Fibroblast of pulmonary artery (primary cell): ENCODE measurements at regions not wholly inside any gene's neighbourhood (a gene's known extent, or its start where the extent isn't known, plus 50 kb on each side); places are given as distances from the start of the nearest gene placed in this dataset.
"Not testable (repeated sequence)": the region's sequence is repeated elsewhere in the genome, so short reads cannot be mapped to it uniquely, and the experiment has no call there.

Experiments
- DNase-seq: peaks from one replicate; pipeline ENCODE4 v3.0.0-alpha.2; 2010; ENCODE audit warnings: low read depth
- H3K4me3 ChIP-seq: replicated peaks from 2 replicates; pipeline ENCODE4 v1.5.1; 2011; ENCODE audit warnings: low read depth, mild to moderate bottlenecking, control low read depth, low read length, moderate library complexity
- TF ChIP-seq, protein P1 (sequence below): IDR thresholded peaks from 2 replicates; pipeline ENCODE4 v1.5.1; 2011; ENCODE audit warnings: mild to moderate bottlenecking, control low read depth, low read length, inconsistent platforms; ENCODE audit errors: missing control alignments

DNA sequence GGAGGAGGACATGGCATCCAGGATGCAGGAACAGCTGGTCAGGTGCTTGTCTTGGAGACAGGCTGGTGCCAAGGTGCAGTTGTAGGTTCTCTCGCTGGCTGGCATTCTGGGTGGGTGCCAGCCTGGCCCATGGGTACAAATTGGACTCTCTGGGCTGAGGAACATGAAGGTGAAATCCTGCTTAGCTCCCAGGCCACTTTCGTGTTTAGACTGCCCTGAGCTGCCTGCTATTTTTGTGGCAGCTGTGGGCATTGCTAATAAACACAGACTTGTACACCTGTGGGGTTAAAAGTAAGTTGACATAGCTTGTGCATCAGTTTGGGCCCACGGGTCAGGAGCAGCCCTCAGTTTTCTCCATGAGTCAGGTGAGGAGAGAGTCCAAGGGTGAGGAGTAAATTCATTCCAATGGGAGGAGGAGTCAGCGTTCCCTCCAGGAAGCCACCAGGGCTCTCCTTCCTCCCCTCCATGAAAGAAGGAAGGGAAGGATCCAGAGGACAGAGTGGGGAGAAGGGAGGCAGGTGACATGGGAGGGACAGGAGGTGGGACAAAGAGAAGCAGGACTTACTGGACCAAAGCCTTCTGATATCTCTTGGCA is 380.0 kb downstream of the GLRX3 start:
- TF ChIP-seq, protein P1, sequence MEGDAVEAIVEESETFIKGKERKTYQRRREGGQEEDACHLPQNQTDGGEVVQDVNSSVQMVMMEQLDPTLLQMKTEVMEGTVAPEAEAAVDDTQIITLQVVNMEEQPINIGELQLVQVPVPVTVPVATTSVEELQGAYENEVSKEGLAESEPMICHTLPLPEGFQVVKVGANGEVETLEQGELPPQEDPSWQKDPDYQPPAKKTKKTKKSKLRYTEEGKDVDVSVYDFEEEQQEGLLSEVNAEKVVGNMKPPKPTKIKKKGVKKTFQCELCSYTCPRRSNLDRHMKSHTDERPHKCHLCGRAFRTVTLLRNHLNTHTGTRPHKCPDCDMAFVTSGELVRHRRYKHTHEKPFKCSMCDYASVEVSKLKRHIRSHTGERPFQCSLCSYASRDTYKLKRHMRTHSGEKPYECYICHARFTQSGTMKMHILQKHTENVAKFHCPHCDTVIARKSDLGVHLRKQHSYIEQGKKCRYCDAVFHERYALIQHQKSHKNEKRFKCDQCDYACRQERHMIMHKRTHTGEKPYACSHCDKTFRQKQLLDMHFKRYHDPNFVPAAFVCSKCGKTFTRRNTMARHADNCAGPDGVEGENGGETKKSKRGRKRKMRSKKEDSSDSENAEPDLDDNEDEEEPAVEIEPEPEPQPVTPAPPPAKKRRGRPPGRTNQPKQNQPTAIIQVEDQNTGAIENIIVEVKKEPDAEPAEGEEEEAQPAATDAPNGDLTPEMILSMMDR: no peak
- H3K4me3 ChIP-seq: no peak overlapping the region
- DNase-seq: no peak

DNA sequence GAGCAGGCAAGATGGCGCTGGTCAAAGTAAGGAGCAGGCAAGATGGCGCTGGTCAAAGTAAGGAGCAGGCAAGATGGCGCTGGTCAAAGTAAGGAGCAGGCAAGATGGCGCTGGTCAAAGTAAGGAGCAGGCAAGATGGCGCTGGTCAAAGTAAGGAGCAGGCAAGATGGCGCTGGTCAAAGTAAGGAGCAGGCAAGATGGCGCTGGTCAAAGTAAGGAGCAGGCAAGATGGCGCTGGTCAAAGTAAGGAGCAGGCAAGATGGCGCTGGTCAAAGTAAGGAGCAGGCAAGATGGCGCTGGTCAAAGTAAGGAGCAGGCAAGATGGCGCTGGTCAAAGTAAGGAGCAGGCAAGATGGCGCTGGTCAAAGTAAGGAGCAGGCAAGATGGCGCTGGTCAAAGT is 382.7 kb downstream of the GLRX3 start:
- H3K4me3 ChIP-seq, DNase-seq: not testable (repeated sequence)

DNA sequence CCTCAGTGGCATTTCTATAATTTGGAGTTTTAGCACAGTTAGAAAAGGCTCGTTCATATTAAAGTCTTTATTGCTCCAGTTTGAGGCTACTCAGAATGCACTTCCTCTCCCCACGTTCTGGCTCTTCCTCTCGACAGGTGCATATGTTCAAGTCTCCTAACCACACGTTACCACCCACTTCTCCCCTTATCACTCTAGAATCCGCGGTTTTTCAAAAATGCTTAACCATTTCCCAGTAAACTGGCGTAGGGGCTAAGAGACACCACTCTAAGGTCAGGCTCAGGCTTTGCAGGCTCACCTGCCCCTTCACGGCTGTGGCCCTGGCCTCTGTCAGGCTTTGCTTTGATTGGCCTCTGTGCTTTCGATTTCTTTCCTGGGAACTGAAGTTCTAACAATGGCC is 383.6 kb downstream of the GLRX3 start:
- TF ChIP-seq, protein P1: no peak
- no peak for DNase-seq
- H3K4me3 ChIP-seq: no peak overlapping the region

DNA sequence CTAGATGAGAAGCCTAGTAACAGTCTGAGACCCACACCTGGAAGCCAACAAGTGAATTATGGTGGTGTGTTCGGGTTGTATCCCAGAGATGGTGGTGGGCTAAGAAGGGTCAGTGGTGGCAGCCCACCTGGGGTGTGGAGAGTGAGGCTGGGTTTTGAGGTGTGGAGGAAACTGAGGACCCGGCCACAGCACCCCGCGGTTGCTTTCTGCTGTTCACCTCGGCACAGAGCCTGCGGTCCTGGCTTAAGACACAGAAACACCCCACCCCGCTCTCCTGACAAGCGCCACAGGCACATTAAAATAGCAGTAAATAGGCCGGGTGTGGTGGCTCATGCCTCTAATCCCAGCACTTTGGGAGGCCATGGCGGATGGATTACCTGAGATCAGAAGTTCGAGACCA is 395.1 kb downstream of the GLRX3 start:
- no peak for DNase-seq
- TF ChIP-seq, protein P1: no peak
- H3K4me3 ChIP-seq: no peak overlapping the region

DNA sequence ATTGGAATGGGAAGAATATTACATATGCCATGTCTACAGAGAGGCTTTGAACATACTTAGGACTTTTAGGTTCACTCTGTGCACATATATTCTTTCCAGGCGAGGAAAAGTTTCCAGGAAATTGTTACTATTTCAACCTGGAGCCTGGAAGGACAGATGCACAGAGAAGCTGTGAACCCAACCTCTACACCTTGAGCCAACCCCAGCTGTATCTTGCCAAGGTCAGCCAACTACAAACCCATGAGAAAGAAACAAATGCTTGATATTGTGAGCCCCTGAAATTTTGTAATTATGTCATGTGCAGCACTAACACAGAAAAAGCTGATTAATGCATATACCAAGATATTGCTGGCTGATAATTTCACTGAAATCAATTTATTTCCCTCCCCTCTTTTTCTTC is 404.9 kb downstream of the GLRX3 start:
- TF ChIP-seq, protein P1: no peak
- no peak for DNase-seq
- no peak overlapping the region for H3K4me3 ChIP-seq

DNA sequence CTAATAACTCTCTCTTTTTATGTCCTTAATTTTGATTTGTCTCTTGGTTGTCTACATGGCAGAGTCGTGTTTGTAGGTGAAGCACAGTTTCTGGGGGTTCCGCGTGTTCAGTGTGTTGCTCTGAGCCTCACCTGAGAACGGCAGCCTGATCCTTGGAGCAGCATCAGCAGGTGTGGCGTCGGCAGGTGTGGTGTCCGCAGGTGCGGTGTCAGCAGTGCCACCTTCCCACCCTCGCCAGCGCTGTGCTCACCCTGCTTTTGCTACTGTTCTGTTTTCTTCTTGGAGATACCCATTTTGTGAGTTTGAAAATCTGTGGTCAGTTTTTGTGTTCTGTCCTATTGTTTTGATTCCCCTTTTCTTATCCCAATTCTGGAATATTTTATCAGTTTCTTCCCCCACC is 406.6 kb downstream of the GLRX3 start:
- H3K4me3 ChIP-seq: no peak overlapping the region
- no peak for DNase-seq
- TF ChIP-seq, protein P1: no peak

DNA sequence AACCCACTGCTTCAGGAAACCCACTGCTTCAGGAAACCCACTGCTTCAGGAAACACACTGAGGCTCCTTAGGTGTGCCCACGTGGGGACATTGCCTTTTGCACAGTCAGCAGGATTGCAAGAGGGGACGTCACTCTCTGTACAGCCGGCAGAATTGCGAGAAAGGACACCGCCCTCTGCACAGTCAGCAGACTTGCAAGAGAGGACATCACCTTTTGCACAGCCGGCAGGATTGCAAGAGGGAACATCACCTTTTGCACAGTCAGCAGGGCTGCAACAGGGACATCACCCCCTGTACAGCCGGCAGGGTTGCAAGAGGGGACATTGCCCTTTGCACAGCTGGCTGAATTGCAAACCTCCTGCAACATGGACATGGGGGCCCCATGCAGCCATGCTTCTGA is 407.6 kb downstream of the GLRX3 start:
- H3K4me3 ChIP-seq: no peak overlapping the region
- TF ChIP-seq, protein P1: no peak
- DNase-seq: no peak
